H1 (cell line): ENCODE measurements at regions not wholly inside any gene's neighbourhood (a gene's known extent, or its start where the extent isn't known, plus 50 kb on each side); places are given as distances from the start of the nearest gene placed in this dataset.

Source experiments
- JUN ChIP-seq: IDR thresholded peaks from 2 replicates; pipeline ENCODE4 v1.6.1; 2011; ENCODE audit warnings: low read depth, mild to moderate bottlenecking, improper control_type of control experiment, low read length
- SP1 ChIP-seq: IDR thresholded peaks from 2 replicates; pipeline ENCODE4 v1.6.1; 2011; ENCODE audit warnings: low read depth, low read length
- TF ChIP-seq, protein P1 (sequence below): IDR thresholded peaks from 2 replicates; pipeline ENCODE4 v1.6.1; 2012; ENCODE audit warnings: low read length, inconsistent platforms
- TF ChIP-seq, protein P2 (sequence below): IDR thresholded peaks from 2 replicates; pipeline ENCODE4 v1.6.1; 2011; ENCODE audit warnings: low read length, improper control_type of control experiment
- TF ChIP-seq, protein P3 (sequence below): IDR thresholded peaks from 2 replicates; pipeline ENCODE4 v1.6.1; 2011; ENCODE audit warnings: low read depth, mild to moderate bottlenecking, low read length; ENCODE audit not compliant: insufficient read depth

DNA sequence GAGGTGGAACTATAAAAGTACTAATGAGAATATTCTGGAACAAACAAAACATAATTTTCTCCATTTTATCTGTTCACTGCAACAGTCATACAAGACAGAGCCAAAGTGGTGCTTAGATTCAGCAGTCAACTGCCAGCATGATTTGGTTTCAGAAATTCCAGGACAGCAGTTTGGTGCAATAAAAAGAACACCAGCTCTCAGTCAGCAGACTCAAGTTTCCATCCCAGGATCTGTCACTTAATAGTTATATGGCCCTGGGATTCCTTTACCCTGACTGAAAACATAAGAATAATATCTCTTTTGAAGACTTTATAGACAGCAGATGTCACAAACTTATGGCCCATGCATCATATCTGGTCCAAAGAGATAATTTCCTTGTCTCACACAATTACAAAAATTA is 92.8 kb upstream of the RASEF start (continued):
- TF ChIP-seq, protein P1, sequence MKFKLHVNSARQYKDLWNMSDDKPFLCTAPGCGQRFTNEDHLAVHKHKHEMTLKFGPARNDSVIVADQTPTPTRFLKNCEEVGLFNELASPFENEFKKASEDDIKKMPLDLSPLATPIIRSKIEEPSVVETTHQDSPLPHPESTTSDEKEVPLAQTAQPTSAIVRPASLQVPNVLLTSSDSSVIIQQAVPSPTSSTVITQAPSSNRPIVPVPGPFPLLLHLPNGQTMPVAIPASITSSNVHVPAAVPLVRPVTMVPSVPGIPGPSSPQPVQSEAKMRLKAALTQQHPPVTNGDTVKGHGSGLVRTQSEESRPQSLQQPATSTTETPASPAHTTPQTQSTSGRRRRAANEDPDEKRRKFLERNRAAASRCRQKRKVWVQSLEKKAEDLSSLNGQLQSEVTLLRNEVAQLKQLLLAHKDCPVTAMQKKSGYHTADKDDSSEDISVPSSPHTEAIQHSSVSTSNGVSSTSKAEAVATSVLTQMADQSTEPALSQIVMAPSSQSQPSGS: no peak
- TF ChIP-seq, protein P2, sequence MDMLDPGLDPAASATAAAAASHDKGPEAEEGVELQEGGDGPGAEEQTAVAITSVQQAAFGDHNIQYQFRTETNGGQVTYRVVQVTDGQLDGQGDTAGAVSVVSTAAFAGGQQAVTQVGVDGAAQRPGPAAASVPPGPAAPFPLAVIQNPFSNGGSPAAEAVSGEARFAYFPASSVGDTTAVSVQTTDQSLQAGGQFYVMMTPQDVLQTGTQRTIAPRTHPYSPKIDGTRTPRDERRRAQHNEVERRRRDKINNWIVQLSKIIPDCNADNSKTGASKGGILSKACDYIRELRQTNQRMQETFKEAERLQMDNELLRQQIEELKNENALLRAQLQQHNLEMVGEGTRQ: no peak
- TF ChIP-seq JUN (no peak), SP1 (no peak)
- TF ChIP-seq, protein P3, sequence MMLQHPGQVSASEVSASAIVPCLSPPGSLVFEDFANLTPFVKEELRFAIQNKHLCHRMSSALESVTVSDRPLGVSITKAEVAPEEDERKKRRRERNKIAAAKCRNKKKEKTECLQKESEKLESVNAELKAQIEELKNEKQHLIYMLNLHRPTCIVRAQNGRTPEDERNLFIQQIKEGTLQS: no peak
